Sigmoid colon (tissue), 4 donors: ENCODE measurements at regions not wholly inside any gene's neighbourhood (a gene's known extent, or its start where the extent isn't known, plus 50 kb on each side); places are given as distances from the start of the nearest gene placed in this dataset.

ENCODE experiments used
- CTCF ChIP-seq, 4 experiments: fragments of 450-650 bp in 3 of 4; fragments of 200-600 bp in 1 of 4; IDR thresholded peaks; one replicate each; pipeline ENCODE4 v1.5.1; 2016 to 2019; ENCODE audit warnings: antibody characterized with exemption in 4 of 4, mild to moderate bottlenecking in 3 of 4, moderate library complexity in 2 of 4
- POLR2A ChIP-seq, 2 donors: fragments of 450-650 bp; IDR thresholded peaks; one replicate each; pipeline ENCODE4 v1.6.1; 2016; ENCODE audit warnings: antibody characterized with exemption in 2 of 2, mild to moderate bottlenecking in 2 of 2, moderate library complexity in 2 of 2
- POLR2AphosphoS5 ChIP-seq, 4 donors: sonication (generic); formaldehyde crosslinking; IDR thresholded peaks; one replicate each; pipeline ENCODE4 v1.6.1; 2017; ENCODE audit warnings: antibody characterized with exemption in 4 of 4

GRCh38 chr12:75863533-75863932 is 168.0 kb downstream of the PHLDA1 start:
- TF ChIP-seq POLR2AphosphoS5 (IDR thresholded peaks at IDR 0.05) (no peak), CTCF (IDR thresholded peaks at IDR 0.05) (no peak), POLR2A (IDR thresholded peaks at IDR 0.05) (no peak)
